ENCODE measurements at regions not wholly inside any gene's neighbourhood (a gene's known extent, or its start where the extent isn't known, plus 50 kb on each side); places are given as distances from the start of the nearest gene placed in this dataset.

DNA sequence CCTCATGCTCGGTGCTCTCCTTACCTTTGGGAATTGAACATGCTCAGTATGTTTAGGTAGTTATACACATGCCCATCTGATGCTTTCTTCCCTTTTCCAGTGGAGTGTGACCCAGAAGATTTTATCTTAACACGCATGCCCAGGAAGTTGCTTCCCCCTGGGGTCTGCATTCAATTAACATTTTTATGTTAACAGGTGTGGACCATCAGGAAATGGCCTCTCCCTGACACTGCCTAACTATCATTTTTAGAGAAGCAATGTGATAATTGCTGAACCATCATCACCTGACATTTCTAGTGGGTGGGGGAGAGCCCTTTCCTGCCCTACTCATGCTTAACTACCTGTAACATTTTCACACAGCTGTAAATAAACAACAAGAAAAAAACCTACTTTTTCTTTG lies 55.1 kb upstream of the TGFBR2 start:
- no peak for TF ChIP-seq CTCF (IDR thresholded peaks at IDR 0.05)
- Histone ChIP-seq H3K27ac (no peak overlapping the region), H3K4me1 (ENCODE audit: control insufficient read depth in 1 of 2, low read depth in 2 of 2) (no peaks in the 10 kb centered on the region), H3K9me3 (no peaks in the 10 kb centered on the region), H3K36me3 (no peaks in the 10 kb centered on the region), H3K27me3 (replicated peaks; ENCODE audit: insufficient read depth) (no peaks in the 10 kb centered on the region), H3K4me3 (no peak overlapping the region)
- ATAC-seq (ENCODE audit: insufficient number of reproducible peaks, low FRiP score, low read depth): no peak
- DNase-seq (ENCODE audit: low spot score): no peak

DNA sequence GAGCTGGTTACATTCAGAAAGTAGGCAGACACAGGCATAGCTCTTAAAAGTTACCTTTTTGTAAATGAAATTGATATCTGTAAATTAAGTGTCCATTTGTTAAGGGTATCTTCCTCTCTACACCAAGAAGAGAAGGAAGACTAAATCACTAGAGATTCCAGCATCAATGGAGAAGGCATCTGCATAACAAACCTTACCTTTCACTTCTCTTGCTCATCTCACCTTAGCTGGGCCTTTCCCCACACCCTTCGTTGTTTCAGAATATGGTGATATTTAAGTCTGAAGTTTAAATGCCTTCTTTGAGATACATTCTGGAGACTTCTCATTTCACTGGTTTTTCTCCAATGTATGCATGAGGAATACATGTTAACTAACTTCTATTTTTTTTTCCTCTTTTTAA lies 54.5 kb upstream of the TGFBR2 start:
- H3K36me3 ChIP-seq: no peaks in the 10 kb centered on the region
- no peaks in the 10 kb centered on the region for H3K4me1 ChIP-seq (ENCODE audit: control insufficient read depth in 1 of 2, low read depth in 2 of 2)
- H3K27ac ChIP-seq: no peak overlapping the region
- DNase-seq (ENCODE audit: low spot score): no peak
- no peak overlapping the region for H3K4me3 ChIP-seq
- no peak for ATAC-seq (ENCODE audit: insufficient number of reproducible peaks, low FRiP score, low read depth)
- no peaks in the 10 kb centered on the region for H3K9me3 ChIP-seq
- no peak for TF ChIP-seq CTCF (IDR thresholded peaks at IDR 0.05)
- no peaks in the 10 kb centered on the region for H3K27me3 ChIP-seq (replicated peaks; ENCODE audit: insufficient read depth)

- no peak overlapping the region for H3K27ac ChIP-seq
- no peaks in the 10 kb centered on the region for H3K36me3 ChIP-seq
- H3K4me1 ChIP-seq (ENCODE audit: control insufficient read depth in 1 of 2, low read depth in 2 of 2): no peaks in the 10 kb centered on the region
- DNase-seq (ENCODE audit: low spot score) (no peak), ATAC-seq (ENCODE audit: insufficient number of reproducible peaks, low FRiP score, low read depth) (no peak)
- H3K4me3 ChIP-seq: no peak overlapping the region
- H3K9me3 ChIP-seq: no peaks in the 10 kb centered on the region
- H3K27me3 ChIP-seq (replicated peaks; ENCODE audit: insufficient read depth): no peaks in the 10 kb centered on the region
- TF ChIP-seq CTCF (IDR thresholded peaks at IDR 0.05): no peak
These were observed 52.6 kb upstream of the TGFBR2 start for GRCh38 chr3:30553641-30554316.

DNA sequence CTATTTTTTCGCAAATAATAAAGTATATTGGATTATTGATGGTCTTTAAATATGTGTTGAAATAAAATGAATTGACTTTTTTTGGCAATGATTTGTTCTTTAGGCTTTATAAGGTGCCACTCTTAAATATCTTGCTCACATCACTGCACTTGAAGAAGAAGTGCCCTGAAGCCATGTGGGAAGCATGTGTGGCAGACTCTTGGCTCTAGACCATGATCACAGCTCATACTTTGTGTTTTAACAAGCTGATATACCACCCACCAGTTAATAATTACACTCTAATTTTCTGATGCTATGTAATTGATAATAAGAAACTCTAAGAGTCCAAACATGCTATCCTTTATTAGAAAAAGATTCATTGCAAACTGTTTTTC lies 52.1 kb upstream of the TGFBR2 start:
- H3K4me3 ChIP-seq: no peak overlapping the region

DNA sequence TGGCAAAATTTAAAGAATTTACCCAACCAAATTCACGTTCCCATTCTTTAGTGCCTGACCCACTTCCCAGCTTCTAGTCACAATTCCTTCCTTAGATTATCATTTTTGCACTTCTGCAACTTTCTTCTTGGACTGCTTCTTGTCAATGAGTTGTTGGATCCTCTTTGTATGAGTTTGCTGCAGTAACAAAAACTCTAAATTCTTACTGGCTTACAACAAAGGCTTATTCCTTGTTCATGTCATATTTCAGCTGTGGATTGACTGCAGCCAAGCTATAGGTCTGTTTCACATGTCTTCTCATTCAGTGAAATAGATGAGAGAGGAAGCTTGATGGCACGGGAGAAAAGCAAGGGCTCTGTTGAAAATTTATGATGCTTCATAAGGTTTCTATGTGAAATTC lies 50.4 kb upstream of the TGFBR2 start:
- no peaks in the 10 kb centered on the region for H3K27me3 ChIP-seq (replicated peaks; ENCODE audit: insufficient read depth)
- no peaks in the 10 kb centered on the region for H3K4me1 ChIP-seq (ENCODE audit: control insufficient read depth in 1 of 2, low read depth in 2 of 2)
- no peak overlapping the region for H3K27ac ChIP-seq
- no peak overlapping the region for H3K4me3 ChIP-seq
- H3K9me3 ChIP-seq: no peaks in the 10 kb centered on the region
- no peak for ATAC-seq (ENCODE audit: insufficient number of reproducible peaks, low FRiP score, low read depth)
- no peak for TF ChIP-seq CTCF (IDR thresholded peaks at IDR 0.05)
- no peaks in the 10 kb centered on the region for H3K36me3 ChIP-seq
- DNase-seq (ENCODE audit: low spot score): no peak

More for the DNA sequence above, 52.1 kb upstream of the TGFBR2 start:
- no peak for TF ChIP-seq CTCF (IDR thresholded peaks at IDR 0.05)
- H3K36me3 ChIP-seq: no peaks in the 10 kb centered on the region
- H3K27me3 ChIP-seq (replicated peaks; ENCODE audit: insufficient read depth): no peaks in the 10 kb centered on the region
- ATAC-seq (ENCODE audit: insufficient number of reproducible peaks, low FRiP score, low read depth) (no peak), DNase-seq (ENCODE audit: low spot score) (no peak)
- H3K4me1 ChIP-seq (ENCODE audit: control insufficient read depth in 1 of 2, low read depth in 2 of 2): no peaks in the 10 kb centered on the region
- H3K27ac ChIP-seq: no peak overlapping the region
- no peaks in the 10 kb centered on the region for H3K9me3 ChIP-seq

All from thoracic aorta (tissue), 2 donors.